ENCODE measurements at regions not wholly inside any gene's neighbourhood (a gene's known extent, or its start where the extent isn't known, plus 50 kb on each side); places are given as distances from the start of the nearest gene placed in this dataset.

- no peaks in the 10 kb centered on the region for H3K9me3 ChIP-seq (ENCODE audit: control insufficient read depth, insufficient read depth, low read depth, low read length)
- TF ChIP-seq POLR2AphosphoS5 (IDR thresholded peaks at IDR 0.05; ENCODE audit: low read depth, low read length) = no peak
- no peak for TF ChIP-seq TCF7L2 (IDR thresholded peaks at IDR 0.05; ENCODE audit: low read depth, low read length)
- TF ChIP-seq REST (IDR thresholded peaks at IDR 0.05; ENCODE audit: insufficient read depth in 1 of 2, low read depth in 2 of 2, low read length in 1 of 2) = no peak
- no peak for TF ChIP-seq SIN3A (IDR thresholded peaks at IDR 0.05; ENCODE audit: borderline replicate concordance, insufficient read depth, low read depth, low read length)
- no peak for TF ChIP-seq CTCF (IDR thresholded peaks at IDR 0.05)
- H3K27ac ChIP-seq (ENCODE audit: low read length) = no peak overlapping the region
- H3K27me3 ChIP-seq (ENCODE audit: control insufficient read depth, insufficient read depth, low read length) = no peaks in the 10 kb centered on the region
- POLR2A ChIA-PET = no interaction called here
- H3K4me3 ChIP-seq (ENCODE audit: low read depth in 2 of 2, low read length in 2 of 2) = no peak overlapping the region
- intact Hi-C loops (cut with micrococcal nuclease; ENCODE audit: unreplicated experiment) = no loop called here
- no peaks in the 10 kb centered on the region for H3K36me3 ChIP-seq (ENCODE audit: control insufficient read depth, insufficient read depth, low read length)
- no peak for ATAC-seq
- CTCF ChIA-PET = no interaction called here
- in situ Hi-C loops (cut with HindIII; ENCODE audit: low pct_unique_long_range_greater_than_20kb, low sequenced_read_pairs) = no loop called here
- no peak for DNase-seq (ENCODE audit: low read depth, low spot score)
- H3K4me1 ChIP-seq (ENCODE audit: control insufficient read depth, insufficient read depth, low read length) = no peaks in the 10 kb centered on the region
- no TSS peak for BruUV-seq (replicated peaks)
Measured at GRCh38 chr9:118510711-118511110, 806.5 kb downstream of the TLR4 start.

GRCh38 chr9:118515947-118516346 lies 811.7 kb downstream of the TLR4 start:
- CTCF ChIA-PET = no interaction called here
- POLR2A ChIA-PET = no interaction called here
- Histone ChIP-seq H3K4me3 (ENCODE audit: low read depth in 2 of 2, low read length in 2 of 2) (no peak overlapping the region), H3K9me3 (ENCODE audit: control insufficient read depth, insufficient read depth, low read depth, low read length) (no peaks in the 10 kb centered on the region), H3K36me3 (ENCODE audit: control insufficient read depth, insufficient read depth, low read length) (no peaks in the 10 kb centered on the region), H3K27me3 (ENCODE audit: control insufficient read depth, insufficient read depth, low read length) (no peaks in the 10 kb centered on the region), H3K27ac (ENCODE audit: low read length) (no peak overlapping the region), H3K4me1 (ENCODE audit: control insufficient read depth, insufficient read depth, low read length) (no peaks in the 10 kb centered on the region)
- TF ChIP-seq TCF7L2 (IDR thresholded peaks at IDR 0.05; ENCODE audit: low read depth, low read length) (no peak), SIN3A (IDR thresholded peaks at IDR 0.05; ENCODE audit: borderline replicate concordance, insufficient read depth, low read depth, low read length) (no peak), POLR2AphosphoS5 (IDR thresholded peaks at IDR 0.05; ENCODE audit: low read depth, low read length) (no peak), REST (IDR thresholded peaks at IDR 0.05; ENCODE audit: insufficient read depth in 1 of 2, low read depth in 2 of 2, low read length in 1 of 2) (no peak), CTCF (IDR thresholded peaks at IDR 0.05) (no peak)
- no TSS peak for BruUV-seq (replicated peaks)
- intact Hi-C loops (cut with micrococcal nuclease; ENCODE audit: unreplicated experiment) = no loop called here
- in situ Hi-C loops (cut with HindIII; ENCODE audit: low pct_unique_long_range_greater_than_20kb, low sequenced_read_pairs) = no loop called here
- no peak for DNase-seq (ENCODE audit: low read depth, low spot score)
- ATAC-seq = no peak

Data from Panc1 (cell line).